ENCODE measurements at regions not wholly inside any gene's neighbourhood (a gene's known extent, or its start where the extent isn't known, plus 50 kb on each side); places are given as distances from the start of the nearest gene placed in this dataset.

GRCh38 chr2:47300081-47300480, 69.0 kb upstream of the EPCAM start:
- intact Hi-C loops (cut with DNase I) = no loop called here
- DNase-seq (ENCODE audit: extremely low spot score) = no peak
- Histone ChIP-seq H3K36me3 (no peaks in the 10 kb centered on the region), H3K27ac (replicated peaks in 1 of 4) (no peak overlapping the region), H3K9me3 (no peaks in the 10 kb centered on the region), H3K4me3 (no peak overlapping the region), H3K27me3 (no peaks in the 10 kb centered on the region), H3K4me1 (peaks cover 0 to 8% (median 6%) of the 10 kb centered on the region in 4 donors)
- 83% methylated on average over 1 of the region's 1 CpG for WGBS
- TF ChIP-seq POLR2A (IDR thresholded peaks at IDR 0.05; ENCODE audit: low read depth) = no peak
- no peak for TF ChIP-seq EP300 (IDR thresholded peaks at IDR 0.05)
- no peak for TF ChIP-seq CTCF (IDR thresholded peaks at IDR 0.05)
- TF ChIP-seq POLR2AphosphoS5 (IDR thresholded peaks at IDR 0.05) = no peak

GRCh38 chr2:47299555-47299954, 69.6 kb upstream of the EPCAM start:
- intact Hi-C loops (cut with DNase I) = no loop called here
- no peaks in the 10 kb centered on the region for H3K9me3 ChIP-seq
- 75% methylated on average over 9 of the region's 9 CpGs for WGBS
- no peak overlapping the region for H3K4me3 ChIP-seq
- no peaks in the 10 kb centered on the region for H3K36me3 ChIP-seq
- no peak for DNase-seq (ENCODE audit: extremely low spot score)
- peaks cover 0 to 8% (median 6%) of the 10 kb centered on the region in 4 donors for H3K4me1 ChIP-seq
- H3K27ac ChIP-seq (replicated peaks in 1 of 4) = no peak overlapping the region
- TF ChIP-seq CTCF (IDR thresholded peaks at IDR 0.05) (no peak), POLR2A (IDR thresholded peaks at IDR 0.05; ENCODE audit: low read depth) (no peak), POLR2AphosphoS5 (IDR thresholded peaks at IDR 0.05) (no peak), EP300 (IDR thresholded peaks at IDR 0.05) (no peak)
- H3K27me3 ChIP-seq = no peaks in the 10 kb centered on the region

GRCh38 chr2:47298771-47299170, 70.3 kb upstream of the EPCAM start:
- no peak for TF ChIP-seq POLR2AphosphoS5 (IDR thresholded peaks at IDR 0.05)
- TF ChIP-seq CTCF (IDR thresholded peaks at IDR 0.05) = no peak
- no peak for TF ChIP-seq POLR2A (IDR thresholded peaks at IDR 0.05; ENCODE audit: low read depth)
- TF ChIP-seq EP300 (IDR thresholded peaks at IDR 0.05) = no peak
- Histone ChIP-seq H3K36me3 (no peaks in the 10 kb centered on the region), H3K27me3 (no peaks in the 10 kb centered on the region), H3K4me1 (peaks cover 0 to 6% (median 4%) of the 10 kb centered on the region in 4 donors), H3K27ac (replicated peaks in 1 of 4) (no peak overlapping the region), H3K4me3 (no peak overlapping the region), H3K9me3 (no peaks in the 10 kb centered on the region)
- intact Hi-C loops (cut with DNase I) = no loop called here
- WGBS = 74% methylated on average over 3 of the region's 3 CpGs
- no peak for DNase-seq (ENCODE audit: extremely low spot score)

- Histone ChIP-seq H3K4me1 (peaks cover 0 to 4% (median 0%) of the 10 kb centered on the region in 4 donors), H3K36me3 (no peaks in the 10 kb centered on the region), H3K4me3 (no peak overlapping the region), H3K27me3 (no peaks in the 10 kb centered on the region), H3K27ac (replicated peaks in 1 of 4) (no peak overlapping the region), H3K9me3 (no peaks in the 10 kb centered on the region)
- TF ChIP-seq POLR2A (IDR thresholded peaks at IDR 0.05; ENCODE audit: low read depth) (no peak), CTCF (IDR thresholded peaks at IDR 0.05) (no peak), EP300 (IDR thresholded peaks at IDR 0.05) (no peak), POLR2AphosphoS5 (IDR thresholded peaks at IDR 0.05) (no peak)
- no peak for DNase-seq (ENCODE audit: extremely low spot score)
- intact Hi-C loops (cut with DNase I) = no loop called here
- WGBS = 94% methylated on average over 7 of the region's 7 CpGs
Observed at GRCh38 chr2:47297767-47298425, 71.2 kb upstream of the EPCAM start.

Measured in esophagus muscularis mucosa (tissue), 4 donors.